ENCODE measurements at regions not wholly inside any gene's neighbourhood (a gene's known extent, or its start where the extent isn't known, plus 50 kb on each side); places are given as distances from the start of the nearest gene placed in this dataset.
A peak's percentile ranks its signal among the peaks of the same experiment; 100 is the strongest.

DNA sequence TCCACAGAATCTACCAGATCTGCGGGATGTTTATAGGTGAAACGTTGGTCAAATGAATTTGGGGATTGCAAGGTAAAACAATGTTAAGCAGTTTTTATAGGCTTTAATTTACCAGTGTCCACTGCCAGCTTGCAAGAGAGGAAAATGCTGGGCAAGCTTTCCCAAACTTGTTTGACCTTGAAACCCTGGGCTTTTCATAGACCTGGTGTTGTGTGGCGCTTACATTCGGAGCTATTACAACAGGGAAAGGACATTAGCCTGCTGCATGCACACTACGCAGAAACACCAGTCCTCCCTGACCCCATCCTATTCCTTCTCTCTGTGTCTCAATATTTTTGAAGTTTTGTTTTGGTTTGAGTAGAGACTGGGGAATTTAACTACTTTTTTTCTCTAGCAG lies 59.6 kb upstream of the AGPS start:
- H3K4me1 ChIP-seq, result peaks cover 4% of the 10 kb centered on the region
- no peak overlapping the region for H3K27ac ChIP-seq
- no peaks in the 10 kb centered on the region for H3K27me3 ChIP-seq
- intact Hi-C loops (cut with DNase I), result no loop called here
- TF ChIP-seq, protein P1, sequence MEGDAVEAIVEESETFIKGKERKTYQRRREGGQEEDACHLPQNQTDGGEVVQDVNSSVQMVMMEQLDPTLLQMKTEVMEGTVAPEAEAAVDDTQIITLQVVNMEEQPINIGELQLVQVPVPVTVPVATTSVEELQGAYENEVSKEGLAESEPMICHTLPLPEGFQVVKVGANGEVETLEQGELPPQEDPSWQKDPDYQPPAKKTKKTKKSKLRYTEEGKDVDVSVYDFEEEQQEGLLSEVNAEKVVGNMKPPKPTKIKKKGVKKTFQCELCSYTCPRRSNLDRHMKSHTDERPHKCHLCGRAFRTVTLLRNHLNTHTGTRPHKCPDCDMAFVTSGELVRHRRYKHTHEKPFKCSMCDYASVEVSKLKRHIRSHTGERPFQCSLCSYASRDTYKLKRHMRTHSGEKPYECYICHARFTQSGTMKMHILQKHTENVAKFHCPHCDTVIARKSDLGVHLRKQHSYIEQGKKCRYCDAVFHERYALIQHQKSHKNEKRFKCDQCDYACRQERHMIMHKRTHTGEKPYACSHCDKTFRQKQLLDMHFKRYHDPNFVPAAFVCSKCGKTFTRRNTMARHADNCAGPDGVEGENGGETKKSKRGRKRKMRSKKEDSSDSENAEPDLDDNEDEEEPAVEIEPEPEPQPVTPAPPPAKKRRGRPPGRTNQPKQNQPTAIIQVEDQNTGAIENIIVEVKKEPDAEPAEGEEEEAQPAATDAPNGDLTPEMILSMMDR (IDR thresholded peaks at IDR 0.05), result no peak
- no peak overlapping the region for H3K4me3 ChIP-seq
- no peaks in the 10 kb centered on the region for H3K9me3 ChIP-seq
- ATAC-seq (no peak), DNase-seq (no peak)
- H3K36me3 ChIP-seq, result no peaks in the 10 kb centered on the region

GRCh38 chr2:177334940-177335543 lies 57.5 kb upstream of the AGPS start:
- peak; percentile 90 for ATAC-seq
- Histone ChIP-seq H3K27ac (no peak overlapping the region), H3K9me3 (no peaks in the 10 kb centered on the region), H3K27me3 (no peaks in the 10 kb centered on the region), H3K4me3 (no peak overlapping the region), H3K4me1 (peaks cover 4% of the 10 kb centered on the region), H3K36me3 (no peaks in the 10 kb centered on the region)
- TF ChIP-seq, protein P1 (IDR thresholded peaks at IDR 0.05), result peak; percentile 99
- DNase-seq, result no peak
- intact Hi-C loops (cut with DNase I), result no loop called here

DNA sequence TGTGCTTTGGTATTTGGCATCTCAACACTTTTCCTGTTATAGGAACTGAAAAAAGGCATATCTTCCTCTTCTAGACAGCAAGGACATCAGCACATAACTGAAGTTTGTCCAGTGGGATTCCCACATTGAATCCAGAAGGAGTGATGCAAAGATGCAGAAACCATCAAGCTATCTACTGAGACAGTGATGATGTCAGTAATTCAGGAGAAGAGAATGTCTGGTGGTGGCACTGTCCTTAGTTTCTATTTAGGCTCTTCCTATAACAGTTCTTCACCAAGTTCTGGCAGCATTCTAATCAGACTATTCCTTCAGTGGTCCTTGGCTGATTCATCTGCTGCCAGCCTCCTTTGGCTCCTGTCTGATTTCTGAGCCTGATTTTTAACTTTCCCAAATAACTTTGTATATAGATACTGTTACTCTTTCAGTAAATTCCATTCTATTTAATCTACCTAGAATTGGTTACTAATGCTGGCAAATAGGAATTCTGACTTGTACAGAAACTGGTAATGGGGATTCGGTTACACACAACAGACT lies 56.6 kb upstream of the AGPS start:
- peaks cover 4% of the 10 kb centered on the region for H3K4me1 ChIP-seq
- no peaks in the 10 kb centered on the region for H3K36me3 ChIP-seq
- no peak overlapping the region for H3K4me3 ChIP-seq
- no peaks in the 10 kb centered on the region for H3K9me3 ChIP-seq
- intact Hi-C loops (cut with DNase I), result no loop called here
- H3K27me3 ChIP-seq, result no peaks in the 10 kb centered on the region
- TF ChIP-seq, protein P1 (IDR thresholded peaks at IDR 0.05), result no peak
- DNase-seq (no peak), ATAC-seq (no peak)
- no peak overlapping the region for H3K27ac ChIP-seq

GRCh38 chr2:177338177-177338721 lies 54.3 kb upstream of the AGPS start:
- Histone ChIP-seq H3K36me3 (no peaks in the 10 kb centered on the region), H3K27ac (no peak overlapping the region), H3K27me3 (no peaks in the 10 kb centered on the region), H3K9me3 (no peaks in the 10 kb centered on the region), H3K4me3 (no peak overlapping the region), H3K4me1 (no peaks in the 10 kb centered on the region)
- TF ChIP-seq, protein P1 (IDR thresholded peaks at IDR 0.05), result no peak
- ATAC-seq, result no peak
- DNase-seq, result no peak
- intact Hi-C loops (cut with DNase I), result no loop called here

- Histone ChIP-seq H3K27me3 (no peaks in the 10 kb centered on the region), H3K4me3 (no peak overlapping the region), H3K36me3 (no peaks in the 10 kb centered on the region), H3K27ac (no peak overlapping the region), H3K4me1 (no peaks in the 10 kb centered on the region), H3K9me3 (no peaks in the 10 kb centered on the region)
- ATAC-seq (no peak), DNase-seq (no peak)
- intact Hi-C loops (cut with DNase I), result no loop called here
- TF ChIP-seq, protein P1 (IDR thresholded peaks at IDR 0.05), result no peak
Measured at GRCh38 chr2:177340158-177340557, 52.4 kb upstream of the AGPS start.
